Lung (tissue), 11 donors: ENCODE measurements at regions not wholly inside any gene's neighbourhood (a gene's known extent, or its start where the extent isn't known, plus 50 kb on each side); places are given as distances from the start of the nearest gene placed in this dataset.

Experiments used
- ATAC-seq: fragments of 200-7000 bp; cut with Tn5 transposase; one replicate; pipeline ENCODE4 v1.9.1; 2020; ENCODE audit warnings: moderate number of reproducible peaks; ENCODE audit not compliant: insufficient read depth, low FRiP score
- DNase-seq, 3 donors: peaks; one replicate each; pipeline ENCODE4 v3.0.0-alpha.2; 2013 to 2017
- H3K27ac ChIP-seq, 2 donors: one replicate each; pipeline ENCODE4 v1.5.1; 2013; ENCODE audit warnings: mild to moderate bottlenecking in 2 of 2, moderate library complexity in 2 of 2, control low read depth in 1 of 2, inconsistent platforms in 1 of 2, low read depth in 1 of 2, low read length in 1 of 2
- H3K27me3 ChIP-seq, 3 donors: one replicate each; pipeline ENCODE4 v1.5.1; 2013; ENCODE audit warnings: low read length in 2 of 3; ENCODE audit not compliant: control insufficient read depth in 3 of 3, insufficient read depth in 3 of 3
- H3K36me3 ChIP-seq, 4 donors: one replicate each; pipeline ENCODE4 v1.5.1; 2013; ENCODE audit warnings: low read length in 4 of 4, mild to moderate bottlenecking in 1 of 4, moderate library complexity in 1 of 4; ENCODE audit not compliant: control insufficient read depth in 4 of 4, insufficient read depth in 4 of 4
- H3K4me1 ChIP-seq, 5 donors: one replicate each; pipeline ENCODE4 v1.5.1; 2013; ENCODE audit warnings: low read length in 5 of 5, mild to moderate bottlenecking in 2 of 5, moderate library complexity in 1 of 5; ENCODE audit not compliant: control insufficient read depth in 5 of 5, insufficient read depth in 5 of 5
- H3K4me3 ChIP-seq: one replicate; pipeline ENCODE4 v1.5.1; 2013; ENCODE audit warnings: mild to moderate bottlenecking, control low read depth, moderate library complexity
- H3K9ac ChIP-seq, 2 donors: one replicate each; pipeline ENCODE4 v1.5.1; 2013; ENCODE audit warnings: low read length in 2 of 2, control low read depth in 1 of 2; ENCODE audit not compliant: insufficient read depth in 1 of 2
- H3K9me3 ChIP-seq, 4 donors: one replicate each; pipeline ENCODE4 v1.5.1; 2013; ENCODE audit warnings: low read length in 3 of 4, mild to moderate bottlenecking in 1 of 4, moderate library complexity in 1 of 4; ENCODE audit not compliant: control insufficient read depth in 4 of 4, insufficient read depth in 3 of 4
- WGBS, 2 donors: extraction: QIAGEN DNeasy Blood & Tissue Kit; methylation state at CpG; one replicate each; pipeline ENCODE4 v1.1.7; 2013; 5-methylcytosine and 5-hydroxymethylcytosine counted together
- TF ChIP-seq, protein P1 (sequence below): IDR thresholded peaks from 2 replicates; pipeline ENCODE4 v1.5.1; 2012; ENCODE audit warnings: mild to moderate bottlenecking; ENCODE audit errors: control extremely low read depth, extremely low read depth
- donor health status: control.
- donor health status: control.
- donor health status: Bipolar disorder and iron deficiency.
- donor health status: healthy.
- donor health status: DM: yes; HTN: yes; CAD: no.

DNA sequence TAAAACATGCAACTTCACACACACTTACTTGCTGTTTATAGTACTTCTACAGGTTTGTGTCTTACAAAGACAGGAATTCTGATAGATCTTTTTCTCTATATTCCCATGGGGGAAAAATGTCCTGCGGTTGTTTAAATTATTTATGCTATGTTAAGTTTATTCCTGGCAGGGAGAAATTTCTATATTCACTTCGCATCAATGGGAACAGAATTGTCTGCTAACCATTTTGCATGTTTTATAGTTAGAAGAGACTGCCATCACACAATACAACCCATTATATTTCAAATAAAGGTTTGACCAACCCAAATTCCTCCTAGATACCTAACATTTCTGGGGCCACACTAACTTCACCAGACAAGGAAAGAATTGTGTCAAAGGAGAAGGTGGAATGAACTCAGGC lies 110.0 kb upstream of the PRR16 start:
- DNase-seq = no peak
- Histone ChIP-seq H3K27me3 (no peaks in the 10 kb centered on the region), H3K4me1 (no peaks in the 10 kb centered on the region), H3K27ac (no peak overlapping the region), H3K9me3 (peaks cover 0 to 8% (median 5%) of the 10 kb centered on the region in 4 donors), H3K4me3 (no peak overlapping the region), H3K36me3 (no peaks in the 10 kb centered on the region), H3K9ac (no peak overlapping the region)
- TF ChIP-seq, protein P1, sequence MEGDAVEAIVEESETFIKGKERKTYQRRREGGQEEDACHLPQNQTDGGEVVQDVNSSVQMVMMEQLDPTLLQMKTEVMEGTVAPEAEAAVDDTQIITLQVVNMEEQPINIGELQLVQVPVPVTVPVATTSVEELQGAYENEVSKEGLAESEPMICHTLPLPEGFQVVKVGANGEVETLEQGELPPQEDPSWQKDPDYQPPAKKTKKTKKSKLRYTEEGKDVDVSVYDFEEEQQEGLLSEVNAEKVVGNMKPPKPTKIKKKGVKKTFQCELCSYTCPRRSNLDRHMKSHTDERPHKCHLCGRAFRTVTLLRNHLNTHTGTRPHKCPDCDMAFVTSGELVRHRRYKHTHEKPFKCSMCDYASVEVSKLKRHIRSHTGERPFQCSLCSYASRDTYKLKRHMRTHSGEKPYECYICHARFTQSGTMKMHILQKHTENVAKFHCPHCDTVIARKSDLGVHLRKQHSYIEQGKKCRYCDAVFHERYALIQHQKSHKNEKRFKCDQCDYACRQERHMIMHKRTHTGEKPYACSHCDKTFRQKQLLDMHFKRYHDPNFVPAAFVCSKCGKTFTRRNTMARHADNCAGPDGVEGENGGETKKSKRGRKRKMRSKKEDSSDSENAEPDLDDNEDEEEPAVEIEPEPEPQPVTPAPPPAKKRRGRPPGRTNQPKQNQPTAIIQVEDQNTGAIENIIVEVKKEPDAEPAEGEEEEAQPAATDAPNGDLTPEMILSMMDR = no peak
- WGBS, 2 donors = 85 to 96% methylated on average over 2 of the region's 2 CpGs
- ATAC-seq = no peak

DNA sequence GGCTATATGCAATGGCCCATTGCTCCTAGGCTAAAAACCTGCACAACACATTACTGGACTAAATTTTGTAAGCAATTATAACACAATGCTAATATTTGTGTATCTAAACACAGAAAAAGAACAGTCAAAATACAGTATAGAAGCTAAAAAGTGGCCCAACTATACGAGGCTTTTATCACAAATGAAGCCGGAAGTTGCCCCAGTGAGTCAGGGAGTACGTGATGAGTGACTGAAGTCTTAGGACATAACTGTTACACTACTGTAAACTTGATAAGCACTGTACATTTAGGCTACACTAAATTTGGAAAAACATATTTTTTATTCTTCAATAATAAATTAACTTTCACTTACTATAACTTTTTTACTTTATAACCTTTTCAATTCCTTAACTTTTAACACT lies 105.2 kb upstream of the PRR16 start:
- H3K4me1 ChIP-seq = no peaks in the 10 kb centered on the region
- no peak overlapping the region for H3K4me3 ChIP-seq
- TF ChIP-seq, protein P1 = no peak
- H3K36me3 ChIP-seq = no peaks in the 10 kb centered on the region
- no peak overlapping the region for H3K27ac ChIP-seq
- WGBS, 2 donors = 84 to 85% methylated on average over 3 of the region's 3 CpGs
- no peaks in the 10 kb centered on the region for H3K27me3 ChIP-seq
- H3K9ac ChIP-seq = no peak overlapping the region
- DNase-seq = no peak
- no peaks in the 10 kb centered on the region for H3K9me3 ChIP-seq
- ATAC-seq = no peak

DNA sequence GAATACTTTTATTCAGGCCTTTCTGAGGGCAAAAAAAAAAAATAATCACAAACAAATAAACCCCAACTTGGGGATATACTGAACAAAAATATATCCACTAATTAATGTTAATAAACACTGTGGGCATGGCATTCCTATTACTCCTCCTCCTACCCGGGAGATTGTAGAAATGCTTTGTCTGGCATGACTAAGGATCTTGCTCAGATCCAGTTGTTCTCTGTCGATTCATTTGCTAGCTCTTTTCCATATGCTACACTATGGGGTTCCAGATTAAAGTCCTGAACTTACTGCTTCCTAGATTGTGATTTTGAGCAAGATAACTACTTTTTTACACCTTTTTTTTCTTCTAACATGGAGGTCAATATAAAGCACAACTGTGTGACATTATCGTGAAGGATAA lies 102.2 kb upstream of the PRR16 start:
- no peaks in the 10 kb centered on the region for H3K4me1 ChIP-seq
- H3K9me3 ChIP-seq = no peaks in the 10 kb centered on the region
- 81 to 91% methylated on average over 3 of the region's 3 CpGs for WGBS, 2 donors
- DNase-seq = no peak
- no peak overlapping the region for H3K9ac ChIP-seq
- H3K27ac ChIP-seq = no peak overlapping the region
- H3K36me3 ChIP-seq = no peaks in the 10 kb centered on the region
- TF ChIP-seq, protein P1 = no peak
- no peak for ATAC-seq
- no peaks in the 10 kb centered on the region for H3K27me3 ChIP-seq
- H3K4me3 ChIP-seq = no peak overlapping the region

DNA sequence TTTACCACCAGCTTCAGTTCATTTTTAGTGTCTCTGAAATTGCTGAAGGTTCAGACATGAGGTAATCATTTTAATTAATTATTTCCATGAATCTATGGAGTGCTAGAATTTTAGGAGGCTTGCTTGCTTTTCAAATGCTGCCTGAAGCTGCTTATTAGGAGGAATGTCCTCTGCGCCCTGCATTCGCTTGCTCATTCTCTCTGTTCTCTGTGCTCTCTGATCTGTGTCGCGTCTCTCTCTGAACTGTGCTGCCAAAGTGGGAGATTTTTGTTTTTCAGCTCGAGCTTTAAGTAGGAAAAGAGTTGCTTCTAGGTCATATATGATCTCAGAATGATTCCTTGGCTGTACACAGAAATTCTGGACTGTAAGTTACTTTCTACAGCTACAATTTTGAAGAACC lies 101.7 kb upstream of the PRR16 start:
- H3K36me3 ChIP-seq = no peaks in the 10 kb centered on the region
- no peaks in the 10 kb centered on the region for H3K9me3 ChIP-seq
- TF ChIP-seq, protein P1 = no peak
- H3K27me3 ChIP-seq = no peaks in the 10 kb centered on the region
- ATAC-seq = no peak
- WGBS, 2 donors = 91% methylated on average over 5 of the region's 5 CpGs
- H3K27ac ChIP-seq = no peak overlapping the region
- no peak for DNase-seq
- H3K4me3 ChIP-seq = no peak overlapping the region
- H3K9ac ChIP-seq = no peak overlapping the region
- H3K4me1 ChIP-seq = no peaks in the 10 kb centered on the region
